Activated CD4-positive, alpha-beta T cell treated with anti-CD3 and anti-CD28 coated beads, Interleukin-2, amount 10 ng/mL, durations not matched to agents 7 days and 5 days (primary cell): ENCODE measurements at regions not wholly inside any gene's neighbourhood (a gene's known extent, or its start where the extent isn't known, plus 50 kb on each side); places are given as distances from the start of the nearest gene placed in this dataset.

ENCODE experiments used
- CTCF ChIA-PET: fragments of 350-600 bp; sonication (Branson Sonifier 250); formaldehyde crosslinking; loops from one replicate; lab custom pipeline; 2021; ENCODE audit warnings: antibody characterized with exemption; lab: Charles Lee
- POLR2A ChIA-PET: fragments of 350-600 bp; sonication (Branson Sonifier 250); formaldehyde crosslinking; loops from one replicate; lab custom pipeline; 2021; ENCODE audit warnings: antibody characterized with exemption; lab: Charles Lee
- DNase-seq: peaks from one replicate; pipeline ENCODE4 v3.0.0-alpha.2; 2020
- H3K27ac Mint-ChIP-seq: one replicate; pipeline ENCODE4 v1.8.0; 2021; ENCODE audit warnings: mild to moderate bottlenecking, moderate library complexity, mixed read lengths
- H3K27me3 Mint-ChIP-seq: one replicate; pipeline ENCODE4 v1.8.0; 2021; ENCODE audit warnings: mixed read lengths
- H3K36me3 Mint-ChIP-seq: one replicate; pipeline ENCODE4 v1.8.0; 2021; ENCODE audit warnings: low read depth, mixed read lengths
- H3K4me1 Mint-ChIP-seq: one replicate; pipeline ENCODE4 v1.8.0; 2021; ENCODE audit warnings: mixed read lengths
- H3K4me3 Mint-ChIP-seq: one replicate; pipeline ENCODE4 v1.8.0; 2021; ENCODE audit warnings: mild to moderate bottlenecking, moderate library complexity, mixed read lengths
- H3K9me3 Mint-ChIP-seq: one replicate; pipeline ENCODE4 v1.8.0; 2021; ENCODE audit warnings: mixed read lengths

GRCh38 chr20:22794200-22794599 is 209.8 kb upstream of the FOXA2 start:
- no peak for DNase-seq
- no peaks in the 10 kb centered on the region for H3K36me3 Mint-ChIP-seq
- H3K4me1 Mint-ChIP-seq: no peaks in the 10 kb centered on the region
- H3K4me3 Mint-ChIP-seq: no peak overlapping the region
- CTCF ChIA-PET: no interaction called here
- H3K27ac Mint-ChIP-seq: no peak overlapping the region
- no peaks in the 10 kb centered on the region for H3K9me3 Mint-ChIP-seq
- POLR2A ChIA-PET: no interaction called here
- H3K27me3 Mint-ChIP-seq: no peaks in the 10 kb centered on the region

GRCh38 chr20:22795433-22795832 is 211.1 kb upstream of the FOXA2 start:
- Mint-ChIP-seq H3K4me1 (no peaks in the 10 kb centered on the region), H3K36me3 (no peaks in the 10 kb centered on the region), H3K4me3 (no peak overlapping the region), H3K27ac (no peak overlapping the region), H3K27me3 (no peaks in the 10 kb centered on the region), H3K9me3 (no peaks in the 10 kb centered on the region)
- POLR2A ChIA-PET: no interaction called here
- CTCF ChIA-PET: no interaction called here
- DNase-seq: no peak

GRCh38 chr20:22795871-22796270 is 211.5 kb upstream of the FOXA2 start:
- no peak for DNase-seq
- no peak overlapping the region for H3K4me3 Mint-ChIP-seq
- CTCF ChIA-PET: no interaction called here
- H3K4me1 Mint-ChIP-seq: no peaks in the 10 kb centered on the region
- POLR2A ChIA-PET: no interaction called here
- no peaks in the 10 kb centered on the region for H3K36me3 Mint-ChIP-seq
- H3K27me3 Mint-ChIP-seq: no peaks in the 10 kb centered on the region
- H3K9me3 Mint-ChIP-seq: no peaks in the 10 kb centered on the region
- H3K27ac Mint-ChIP-seq: no peak overlapping the region

GRCh38 chr20:22796469-22797077 is 212.2 kb upstream of the FOXA2 start:
- H3K36me3 Mint-ChIP-seq: no peaks in the 10 kb centered on the region
- H3K27ac Mint-ChIP-seq: no peak overlapping the region
- ChIA-PET POLR2A (no interaction called here), CTCF (no interaction called here)
- H3K9me3 Mint-ChIP-seq: no peaks in the 10 kb centered on the region
- no peak overlapping the region for H3K4me3 Mint-ChIP-seq
- no peaks in the 10 kb centered on the region for H3K27me3 Mint-ChIP-seq
- no peaks in the 10 kb centered on the region for H3K4me1 Mint-ChIP-seq
- DNase-seq: no peak

GRCh38 chr20:22797103-22797502 is 212.7 kb upstream of the FOXA2 start:
- no peak overlapping the region for H3K27ac Mint-ChIP-seq
- CTCF ChIA-PET: no interaction called here
- POLR2A ChIA-PET: no interaction called here
- no peaks in the 10 kb centered on the region for H3K36me3 Mint-ChIP-seq
- no peak for DNase-seq
- H3K4me3 Mint-ChIP-seq: no peak overlapping the region
- no peaks in the 10 kb centered on the region for H3K27me3 Mint-ChIP-seq
- no peaks in the 10 kb centered on the region for H3K4me1 Mint-ChIP-seq
- no peaks in the 10 kb centered on the region for H3K9me3 Mint-ChIP-seq

DNA sequence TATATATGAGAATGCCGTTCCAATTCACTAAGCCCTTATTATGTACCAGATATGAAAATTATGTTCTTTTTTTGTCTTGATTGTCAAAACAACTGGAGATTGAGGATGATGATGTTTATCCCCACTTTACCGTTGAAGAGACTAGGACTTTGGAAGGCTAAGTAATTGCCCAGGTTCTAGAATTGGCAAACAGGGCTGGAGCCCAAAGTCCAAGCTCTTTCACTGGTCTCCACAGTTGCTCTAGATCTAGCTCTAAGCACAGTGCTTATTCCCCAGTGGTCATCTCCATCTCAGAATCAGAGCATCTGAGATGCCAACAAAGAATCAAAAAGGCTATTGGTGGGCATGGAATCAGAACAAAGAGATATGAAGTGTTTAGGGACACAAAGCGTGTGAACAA is 215.3 kb upstream of the FOXA2 start:
- Mint-ChIP-seq H3K27me3 (no peaks in the 10 kb centered on the region), H3K4me1 (no peaks in the 10 kb centered on the region)
- DNase-seq: no peak

GRCh38 chr20:22800129-22800528 is 215.8 kb upstream of the FOXA2 start:
- no peak overlapping the region for H3K27ac Mint-ChIP-seq
- H3K9me3 Mint-ChIP-seq: no peaks in the 10 kb centered on the region
- H3K27me3 Mint-ChIP-seq: no peaks in the 10 kb centered on the region
- H3K4me1 Mint-ChIP-seq: no peaks in the 10 kb centered on the region
- no peaks in the 10 kb centered on the region for H3K36me3 Mint-ChIP-seq
- CTCF ChIA-PET: no interaction called here
- no peak for DNase-seq
- no peak overlapping the region for H3K4me3 Mint-ChIP-seq
- POLR2A ChIA-PET: no interaction called here

More for the DNA sequence above, 215.3 kb upstream of the FOXA2 start:
- no peak overlapping the region for H3K4me3 Mint-ChIP-seq
- no peaks in the 10 kb centered on the region for H3K9me3 Mint-ChIP-seq
- CTCF ChIA-PET: no interaction called here
- POLR2A ChIA-PET: no interaction called here
- no peak overlapping the region for H3K27ac Mint-ChIP-seq
- no peaks in the 10 kb centered on the region for H3K36me3 Mint-ChIP-seq

DNA sequence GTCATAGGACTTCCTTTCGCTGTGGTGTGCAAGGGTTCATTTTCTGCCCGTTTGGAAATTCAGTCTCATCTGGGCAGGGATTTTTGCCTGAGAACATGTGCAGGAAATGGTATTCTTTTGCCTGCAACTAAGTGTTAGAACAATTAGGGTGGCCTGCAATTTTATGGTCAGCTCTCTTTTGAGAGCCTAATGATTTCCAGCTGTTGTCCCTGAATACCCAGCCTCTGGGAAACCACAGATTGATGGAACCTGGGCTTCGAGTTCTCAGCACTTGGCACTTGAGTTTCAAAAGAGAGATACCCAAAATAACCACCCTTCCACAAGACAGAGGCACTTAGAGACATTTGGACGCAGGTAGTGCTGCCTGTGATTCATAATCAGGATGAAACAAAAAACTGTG is 217.2 kb upstream of the FOXA2 start:
- no peak for DNase-seq
- Mint-ChIP-seq H3K4me3 (no peak overlapping the region), H3K36me3 (no peaks in the 10 kb centered on the region), H3K27ac (no peak overlapping the region), H3K9me3 (no peaks in the 10 kb centered on the region), H3K4me1 (no peaks in the 10 kb centered on the region), H3K27me3 (no peaks in the 10 kb centered on the region)
- POLR2A ChIA-PET: no interaction called here
- CTCF ChIA-PET: no interaction called here

GRCh38 chr20:22802296-22802695 is 217.9 kb upstream of the FOXA2 start:
- Mint-ChIP-seq H3K4me3 (no peak overlapping the region), H3K27me3 (no peaks in the 10 kb centered on the region), H3K27ac (no peak overlapping the region), H3K4me1 (no peaks in the 10 kb centered on the region), H3K9me3 (no peaks in the 10 kb centered on the region), H3K36me3 (no peaks in the 10 kb centered on the region)
- CTCF ChIA-PET: no interaction called here
- POLR2A ChIA-PET: no interaction called here
- no peak for DNase-seq

DNA sequence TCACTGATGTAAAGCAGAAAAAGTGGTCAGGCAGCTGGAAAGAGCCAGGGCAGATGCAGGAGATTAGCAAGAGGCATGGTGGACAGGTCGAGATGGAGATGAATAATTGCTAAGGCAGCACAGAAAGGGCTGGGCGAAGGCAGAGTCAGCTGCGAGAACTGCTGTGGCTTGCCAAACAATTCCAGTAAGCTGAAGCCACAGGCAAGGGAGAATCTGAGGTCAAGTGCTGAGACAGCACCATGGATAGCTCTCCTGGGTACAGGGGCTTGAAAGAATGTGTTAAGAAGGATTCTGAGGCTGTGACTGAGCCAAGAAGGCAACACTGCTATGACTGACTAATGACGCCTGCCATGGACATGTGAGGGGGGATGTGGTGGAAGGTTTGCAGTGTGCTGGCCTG is 220.8 kb upstream of the FOXA2 start:
- H3K27ac Mint-ChIP-seq: no peak overlapping the region
- ChIA-PET CTCF (interaction anchor here (0.9 kb wide), 1 partner anchor 9 kb away, joined by 3 read pairs; no protein-coding TSS in a partner anchor), POLR2A (no interaction called here)

GRCh38 chr20:22805996-22806395 is 221.6 kb upstream of the FOXA2 start:
- ChIA-PET CTCF (no interaction called here), POLR2A (no interaction called here)
- DNase-seq: no peak
- Mint-ChIP-seq H3K9me3 (no peaks in the 10 kb centered on the region), H3K4me1 (no peaks in the 10 kb centered on the region), H3K27me3 (no peaks in the 10 kb centered on the region), H3K27ac (no peak overlapping the region), H3K36me3 (no peaks in the 10 kb centered on the region), H3K4me3 (no peak overlapping the region)

More for the DNA sequence above, 220.8 kb upstream of the FOXA2 start:
- H3K4me1 Mint-ChIP-seq: no peaks in the 10 kb centered on the region
- no peaks in the 10 kb centered on the region for H3K27me3 Mint-ChIP-seq
- H3K36me3 Mint-ChIP-seq: no peaks in the 10 kb centered on the region
- H3K4me3 Mint-ChIP-seq: no peak overlapping the region
- H3K9me3 Mint-ChIP-seq: no peaks in the 10 kb centered on the region
- DNase-seq: no peak

GRCh38 chr20:22807045-22807444 is 222.7 kb upstream of the FOXA2 start:
- Mint-ChIP-seq H3K4me3 (no peak overlapping the region), H3K27ac (no peak overlapping the region), H3K9me3 (no peaks in the 10 kb centered on the region), H3K4me1 (no peaks in the 10 kb centered on the region), H3K27me3 (no peaks in the 10 kb centered on the region), H3K36me3 (no peaks in the 10 kb centered on the region)
- ChIA-PET CTCF (no interaction called here), POLR2A (no interaction called here)
- no peak for DNase-seq

- POLR2A ChIA-PET: no interaction called here
- no peak for DNase-seq
- CTCF ChIA-PET: no interaction called here
Measured at GRCh38 chr20:22807646-22808244, 223.4 kb upstream of the FOXA2 start.

DNA sequence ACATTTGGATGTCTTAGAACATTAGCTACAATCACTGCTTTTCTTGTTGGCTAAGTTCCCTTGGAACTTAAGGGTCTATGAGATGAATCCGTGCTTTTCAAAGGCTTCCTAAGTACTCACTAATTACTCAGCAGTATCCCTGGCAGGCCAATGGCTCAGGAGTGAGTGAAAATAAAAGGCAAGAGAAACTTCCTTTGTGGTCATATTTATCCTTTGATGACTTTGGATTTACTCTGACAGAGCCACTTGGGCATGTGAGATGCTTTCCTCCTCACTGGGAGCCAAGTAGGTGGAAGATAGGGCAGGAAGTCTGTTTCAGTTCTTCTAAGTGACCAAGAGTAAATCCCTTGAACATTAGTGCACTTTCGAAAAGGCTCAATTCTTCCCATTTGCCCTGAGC is 224.3 kb upstream of the FOXA2 start:
- POLR2A ChIA-PET: no interaction called here
- DNase-seq: no peak
- Mint-ChIP-seq H3K27me3 (no peaks in the 10 kb centered on the region), H3K27ac (no peak overlapping the region), H3K4me1 (no peaks in the 10 kb centered on the region), H3K9me3 (no peaks in the 10 kb centered on the region), H3K36me3 (no peaks in the 10 kb centered on the region), H3K4me3 (no peak overlapping the region)
- CTCF ChIA-PET: no interaction called here

More at GRCh38 chr20:22807646-22808244, 223.4 kb upstream of the FOXA2 start:
- Mint-ChIP-seq H3K27me3 (no peaks in the 10 kb centered on the region), H3K4me3 (no peak overlapping the region), H3K9me3 (no peaks in the 10 kb centered on the region), H3K27ac (no peak overlapping the region), H3K4me1 (no peaks in the 10 kb centered on the region), H3K36me3 (no peaks in the 10 kb centered on the region)
